ENCODE measurements at regions not wholly inside any gene's neighbourhood (a gene's known extent, or its start where the extent isn't known, plus 50 kb on each side); places are given as distances from the start of the nearest gene placed in this dataset.

- no peak overlapping the region for H2AFZ ChIP-seq (ENCODE audit: low read depth, low read length, poor library complexity, severe bottlenecking)
- no peak overlapping the region for H3K9ac ChIP-seq (ENCODE audit: low read length)
- no peak for DNase-seq (ENCODE audit: low read depth, low spot score)
- ChIA-PET CTCF (no interaction called here), RAD21 (ENCODE audit: low non-redundant PET in 1 of 2, low total read pairs in 2 of 2, uncharacterized antibody in 2 of 2, unreplicated experiment in 2 of 2) (no interaction called here), POLR2A (no interaction called here)
- H3K4me3 ChIP-seq (replicated peaks in 1 of 2; ENCODE audit: low read depth in 1 of 2, low read length in 2 of 2): no peak overlapping the region
- no peaks in the 10 kb centered on the region for H3K79me2 ChIP-seq (ENCODE audit: insufficient read depth, low read length)
- no TSS peak for BruUV-seq (replicated peaks)
- no peaks in the 10 kb centered on the region for H3K36me3 ChIP-seq (ENCODE audit: control insufficient read depth in 1 of 2, insufficient read depth in 2 of 2, low read length in 2 of 2)
- H3K4me1 ChIP-seq (ENCODE audit: control insufficient read depth in 1 of 2, insufficient read depth in 2 of 2, low read length in 2 of 2): no peaks in the 10 kb centered on the region
- no peak overlapping the region for H3K4me2 ChIP-seq (ENCODE audit: low read length)
- H3K27me3 ChIP-seq (ENCODE audit: insufficient read depth, low read length): no peaks in the 10 kb centered on the region
- ATAC-seq: no peak
- H3K9me3 ChIP-seq (ENCODE audit: control insufficient read depth in 1 of 2, insufficient read depth in 1 of 2, low read depth in 1 of 2, low read length in 2 of 2): no peaks in the 10 kb centered on the region
- H3K9me2 ChIP-seq (ENCODE audit: insufficient read depth): no peaks in the 10 kb centered on the region
- TF ChIP-seq ZFX (IDR thresholded peaks at IDR 0.05): no peak
- TF ChIP-seq MAX (IDR thresholded peaks at IDR 0.05): no peak
- no peak for TF ChIP-seq ATF3 (IDR thresholded peaks at IDR 0.05)
- TF ChIP-seq ELF1 (IDR thresholded peaks at IDR 0.05; ENCODE audit: borderline replicate concordance, low read depth): no peak
- no peak for TF ChIP-seq ZNF274 (IDR thresholded peaks at IDR 0.05; ENCODE audit: low read depth, low read length)
- no peak for TF ChIP-seq SIN3A (IDR thresholded peaks at IDR 0.05; ENCODE audit: low read depth)
- no peak for TF ChIP-seq REST (IDR thresholded peaks at IDR 0.05; ENCODE audit: low read depth)
- TF ChIP-seq POLR2A (IDR thresholded peaks at IDR 0.05; ENCODE audit: borderline replicate concordance, extremely low read depth, insufficient read depth, insufficient read length): no peak
- no peak for TF ChIP-seq RAD21 (IDR thresholded peaks at IDR 0.05; ENCODE audit: low read depth)
- no peak for TF ChIP-seq CEBPB (IDR thresholded peaks at IDR 0.05; ENCODE audit: low read depth)
- no peak for TF ChIP-seq CBX3 (IDR thresholded peaks at IDR 0.05; ENCODE audit: low read depth)
- no peak for TF ChIP-seq EZH2phosphoT487 (IDR thresholded peaks at IDR 0.05; ENCODE audit: borderline replicate concordance)
- TF ChIP-seq CTCF (IDR thresholded peaks at IDR 0.05 in 2 of 3, conservative IDR thresholded peaks at IDR 0.05 in 1 of 3; ENCODE audit: borderline replicate concordance in 1 of 3, insufficient read depth in 1 of 3, low read depth in 2 of 3, low read length in 2 of 3): no peak
- TF ChIP-seq ZBTB33 (IDR thresholded peaks at IDR 0.05; ENCODE audit: extremely low read depth, insufficient replicate concordance, low read length): no peak
- TF ChIP-seq SP1 (IDR thresholded peaks at IDR 0.05; ENCODE audit: low read depth): no peak
- no peak overlapping the region for H3K27ac ChIP-seq (ENCODE audit: low read depth, low read length)
- intact Hi-C loops (cut with micrococcal nuclease): no loop called here
- no peaks in the 10 kb centered on the region for H4K20me1 ChIP-seq (ENCODE audit: insufficient read depth)
These were observed 126.4 kb downstream of the SPRY2 start for GRCh38 chr13:80214521-80214991.
